GM12878 (cell line): ENCODE measurements at regions not wholly inside any gene's neighbourhood (a gene's known extent, or its start where the extent isn't known, plus 50 kb on each side); places are given as distances from the start of the nearest gene placed in this dataset.

Source experiments
- CHD1 ChIP-seq: IDR thresholded peaks from 2 replicates; pipeline ENCODE4 v1.6.1; 2012; ENCODE audit warnings: low read depth, low read length, improper control_type of control experiment
- HDGF ChIP-seq: fragments of 450-650 bp; IDR thresholded peaks from 2 replicates; pipeline ENCODE4 v1.6.1; 2016; ENCODE audit warnings: antibody characterized with exemption
- JUNB ChIP-seq: IDR thresholded peaks from 2 replicates; pipeline ENCODE4 v1.6.1; 2016; ENCODE audit warnings: antibody characterized with exemption, mild to moderate bottlenecking
- MYC ChIP-seq: IDR thresholded peaks from 2 replicates; pipeline ENCODE4 v1.6.1; 2011; ENCODE audit warnings: mild to moderate bottlenecking, low read length, moderate library complexity, inconsistent platforms; ENCODE audit not compliant: insufficient read depth, insufficient replicate concordance, insufficient read length, severe bottlenecking
- POLR2A ChIP-seq: IDR thresholded peaks from 2 replicates; pipeline ENCODE4 v1.6.1; 2011; ENCODE audit warnings: low read depth, mild to moderate bottlenecking, low read length
- SPI1 ChIP-seq: IDR thresholded peaks from 2 replicates; pipeline ENCODE4 v1.6.1; 2011; ENCODE audit warnings: low read depth, mild to moderate bottlenecking, low read length, moderate library complexity, borderline replicate concordance; ENCODE audit not compliant: insufficient read depth
- SRF ChIP-seq, 2 experiments: IDR thresholded peaks; 2 replicates each; pipeline ENCODE4 v1.6.1; 2011; ENCODE audit warnings: low read depth in 2 of 2, low read length in 2 of 2, mild to moderate bottlenecking in 1 of 2, moderate library complexity in 1 of 2
- TCF7 ChIP-seq: IDR thresholded peaks from 2 replicates; pipeline ENCODE4 v1.6.1; 2014; ENCODE audit warnings: antibody characterized with exemption, borderline replicate concordance
- ZNF217 ChIP-seq: fragments of 450-650 bp; IDR thresholded peaks from 2 replicates; pipeline ENCODE4 v1.6.1; 2017; ENCODE audit warnings: antibody characterized with exemption, mild to moderate bottlenecking
- TF ChIP-seq, protein P1 (sequence below), 3 experiments: IDR thresholded peaks in 2 of 3; conservative IDR thresholded peaks in 1 of 3; 2 replicates each; pipeline ENCODE4 v1.5.1; 2011; ENCODE audit warnings: low read depth in 3 of 3, low read length in 3 of 3, mild to moderate bottlenecking in 3 of 3, control low read depth in 2 of 3, moderate library complexity in 2 of 3, inconsistent platforms in 1 of 3, mixed read lengths in 1 of 3; ENCODE audit not compliant: control insufficient read depth in 2 of 3, insufficient read depth in 1 of 3; ENCODE audit errors: extremely low read depth in 1 of 3
- TF ChIP-seq, protein P2 (sequence below): IDR thresholded peaks from 2 replicates; pipeline ENCODE4 v1.6.1; 2011; ENCODE audit warnings: low read depth, low read length, improper control_type of control experiment, borderline replicate concordance

DNA sequence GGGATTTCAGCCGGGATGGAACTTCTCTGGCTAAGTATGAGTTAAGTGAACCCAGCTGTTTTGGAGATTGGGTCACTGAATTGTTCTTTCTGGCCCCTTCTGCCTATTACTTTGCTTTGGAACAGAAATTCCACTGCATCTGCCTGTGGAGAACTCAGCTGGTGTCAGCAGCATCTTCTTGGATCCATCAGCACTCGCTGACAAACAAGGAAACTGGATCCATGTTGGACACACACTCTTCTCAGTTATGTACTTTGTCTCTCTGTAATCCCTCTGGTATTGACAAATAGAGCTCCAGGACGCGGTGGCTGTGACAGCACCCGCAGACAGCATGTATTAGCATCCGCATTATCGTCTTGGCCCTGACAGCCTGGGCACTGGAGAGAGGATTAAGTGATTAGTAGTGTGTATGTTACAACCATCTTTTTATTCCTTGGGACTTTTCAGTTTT, 73.0 kb upstream of the BMPER start:
- TF ChIP-seq, protein P1, sequence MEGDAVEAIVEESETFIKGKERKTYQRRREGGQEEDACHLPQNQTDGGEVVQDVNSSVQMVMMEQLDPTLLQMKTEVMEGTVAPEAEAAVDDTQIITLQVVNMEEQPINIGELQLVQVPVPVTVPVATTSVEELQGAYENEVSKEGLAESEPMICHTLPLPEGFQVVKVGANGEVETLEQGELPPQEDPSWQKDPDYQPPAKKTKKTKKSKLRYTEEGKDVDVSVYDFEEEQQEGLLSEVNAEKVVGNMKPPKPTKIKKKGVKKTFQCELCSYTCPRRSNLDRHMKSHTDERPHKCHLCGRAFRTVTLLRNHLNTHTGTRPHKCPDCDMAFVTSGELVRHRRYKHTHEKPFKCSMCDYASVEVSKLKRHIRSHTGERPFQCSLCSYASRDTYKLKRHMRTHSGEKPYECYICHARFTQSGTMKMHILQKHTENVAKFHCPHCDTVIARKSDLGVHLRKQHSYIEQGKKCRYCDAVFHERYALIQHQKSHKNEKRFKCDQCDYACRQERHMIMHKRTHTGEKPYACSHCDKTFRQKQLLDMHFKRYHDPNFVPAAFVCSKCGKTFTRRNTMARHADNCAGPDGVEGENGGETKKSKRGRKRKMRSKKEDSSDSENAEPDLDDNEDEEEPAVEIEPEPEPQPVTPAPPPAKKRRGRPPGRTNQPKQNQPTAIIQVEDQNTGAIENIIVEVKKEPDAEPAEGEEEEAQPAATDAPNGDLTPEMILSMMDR (IDR thresholded peaks at IDR 0.05 in 2 of 3, conservative IDR thresholded peaks at IDR 0.05 in 1 of 3; ENCODE audit: control insufficient read depth in 2 of 3, extremely low read depth in 1 of 3, insufficient read depth in 1 of 3, low read depth in 3 of 3, low read length in 3 of 3): no peak
- TF ChIP-seq SRF (IDR thresholded peaks at IDR 0.05; ENCODE audit: low read depth in 2 of 2, low read length in 2 of 2) (no peak), CHD1 (no peak), JUNB (no peak), HDGF (no peak), MYC (no peak), SPI1 (no peak), ZNF217 (no peak), POLR2A (no peak), TCF7 (no peak)
- TF ChIP-seq, protein P2, sequence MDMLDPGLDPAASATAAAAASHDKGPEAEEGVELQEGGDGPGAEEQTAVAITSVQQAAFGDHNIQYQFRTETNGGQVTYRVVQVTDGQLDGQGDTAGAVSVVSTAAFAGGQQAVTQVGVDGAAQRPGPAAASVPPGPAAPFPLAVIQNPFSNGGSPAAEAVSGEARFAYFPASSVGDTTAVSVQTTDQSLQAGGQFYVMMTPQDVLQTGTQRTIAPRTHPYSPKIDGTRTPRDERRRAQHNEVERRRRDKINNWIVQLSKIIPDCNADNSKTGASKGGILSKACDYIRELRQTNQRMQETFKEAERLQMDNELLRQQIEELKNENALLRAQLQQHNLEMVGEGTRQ: no peak
